ENCODE measurements at regions not wholly inside any gene's neighbourhood (a gene's known extent, or its start where the extent isn't known, plus 50 kb on each side); places are given as distances from the start of the nearest gene placed in this dataset.

- no peak for DNase-seq (ENCODE audit: low spot score)
- ATAC-seq (ENCODE audit: insufficient number of reproducible peaks, low FRiP score, low read depth) = no peak
- no peak for TF ChIP-seq CTCF (IDR thresholded peaks at IDR 0.05)
- Histone ChIP-seq H3K4me1 (ENCODE audit: control insufficient read depth in 1 of 2, low read depth in 2 of 2) (no peaks in the 10 kb centered on the region), H3K9me3 (no peaks in the 10 kb centered on the region), H3K27me3 (replicated peaks; ENCODE audit: insufficient read depth) (no peaks in the 10 kb centered on the region), H3K27ac (no peak overlapping the region), H3K4me3 (no peak overlapping the region), H3K36me3 (no peaks in the 10 kb centered on the region)
Observed at GRCh38 chr5:2499917-2500316, 251.6 kb downstream of the IRX2 start.

- no peak for ATAC-seq (ENCODE audit: insufficient number of reproducible peaks, low FRiP score, low read depth)
- no peaks in the 10 kb centered on the region for H3K27me3 ChIP-seq (replicated peaks; ENCODE audit: insufficient read depth)
- H3K36me3 ChIP-seq = no peaks in the 10 kb centered on the region
- no peak overlapping the region for H3K4me3 ChIP-seq
- no peaks in the 10 kb centered on the region for H3K9me3 ChIP-seq
- TF ChIP-seq CTCF (IDR thresholded peaks at IDR 0.05) = no peak
- no peaks in the 10 kb centered on the region for H3K4me1 ChIP-seq (ENCODE audit: control insufficient read depth in 1 of 2, low read depth in 2 of 2)
- no peak overlapping the region for H3K27ac ChIP-seq
- DNase-seq (ENCODE audit: low spot score) = no peak
Observed at GRCh38 chr5:2496891-2497290, 254.6 kb downstream of the IRX2 start.

- TF ChIP-seq CTCF (IDR thresholded peaks at IDR 0.05) = no peak
- ATAC-seq (ENCODE audit: insufficient number of reproducible peaks, low FRiP score, low read depth) (no peak), DNase-seq (ENCODE audit: low spot score) (no peak)
- no peaks in the 10 kb centered on the region for H3K4me1 ChIP-seq (ENCODE audit: control insufficient read depth in 1 of 2, low read depth in 2 of 2)
- no peak overlapping the region for H3K27ac ChIP-seq
- H3K36me3 ChIP-seq = no peaks in the 10 kb centered on the region
- H3K9me3 ChIP-seq = no peaks in the 10 kb centered on the region
- H3K27me3 ChIP-seq (replicated peaks; ENCODE audit: insufficient read depth) = no peaks in the 10 kb centered on the region
- no peak overlapping the region for H3K4me3 ChIP-seq
Observed at GRCh38 chr5:2496126-2496525, 255.4 kb downstream of the IRX2 start.

- ATAC-seq (ENCODE audit: insufficient number of reproducible peaks, low FRiP score, low read depth) (no peak), DNase-seq (ENCODE audit: low spot score) (no peak)
- no peaks in the 10 kb centered on the region for H3K27me3 ChIP-seq (replicated peaks; ENCODE audit: insufficient read depth)
- no peak overlapping the region for H3K27ac ChIP-seq
- H3K9me3 ChIP-seq = no peaks in the 10 kb centered on the region
- H3K4me1 ChIP-seq (ENCODE audit: control insufficient read depth in 1 of 2, low read depth in 2 of 2) = no peaks in the 10 kb centered on the region
- H3K4me3 ChIP-seq = no peak overlapping the region
- no peaks in the 10 kb centered on the region for H3K36me3 ChIP-seq
- TF ChIP-seq CTCF (IDR thresholded peaks at IDR 0.05) = no peak
Observed at GRCh38 chr5:2493356-2493755, 258.1 kb downstream of the IRX2 start.

GRCh38 chr5:2492476-2492875 lies 259.0 kb downstream of the IRX2 start:
- DNase-seq (ENCODE audit: low spot score) (no peak), ATAC-seq (ENCODE audit: insufficient number of reproducible peaks, low FRiP score, low read depth) (no peak)
- no peak for TF ChIP-seq CTCF (IDR thresholded peaks at IDR 0.05)
- H3K4me3 ChIP-seq = no peak overlapping the region
- H3K9me3 ChIP-seq = no peaks in the 10 kb centered on the region
- H3K27ac ChIP-seq = no peak overlapping the region
- H3K4me1 ChIP-seq (ENCODE audit: control insufficient read depth in 1 of 2, low read depth in 2 of 2) = no peaks in the 10 kb centered on the region
- no peaks in the 10 kb centered on the region for H3K27me3 ChIP-seq (replicated peaks; ENCODE audit: insufficient read depth)
- H3K36me3 ChIP-seq = no peaks in the 10 kb centered on the region
